ENCODE measurements at regions not wholly inside any gene's neighbourhood (a gene's known extent, or its start where the extent isn't known, plus 50 kb on each side); places are given as distances from the start of the nearest gene placed in this dataset.

DNA sequence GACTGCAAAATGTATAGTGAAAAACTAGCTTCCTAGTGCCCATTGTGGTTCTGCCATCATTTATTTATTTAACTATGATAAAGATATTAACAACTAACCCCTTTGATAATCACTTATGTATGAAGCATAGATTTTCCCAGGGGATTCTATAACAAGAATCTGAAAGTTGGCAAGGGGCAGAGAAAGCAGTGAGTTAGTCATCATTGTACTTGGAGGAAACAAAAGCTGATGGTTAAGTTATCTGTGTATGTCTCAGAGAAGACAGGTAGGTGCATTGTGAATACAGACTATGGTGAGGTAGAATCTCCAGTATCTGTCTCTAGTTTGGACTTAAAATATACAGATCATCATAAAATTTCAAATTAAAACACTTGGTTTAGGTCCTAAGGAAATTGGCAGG lies 2159.1 kb upstream of the CELF4 start:
- TF ChIP-seq ARNT (IDR thresholded peaks at IDR 0.05) (no peak), HDGF (IDR thresholded peaks at IDR 0.05; ENCODE audit: borderline replicate concordance) (no peak), ELF4 (IDR thresholded peaks at IDR 0.05) (no peak), FOXM1 (IDR thresholded peaks at IDR 0.05; ENCODE audit: borderline replicate concordance) (no peak), SP1 (IDR thresholded peaks at IDR 0.05) (no peak), L3MBTL2 (conservative IDR thresholded peaks at IDR 0.05) (no peak), FOXA1 (IDR thresholded peaks at IDR 0.05) (no peak)
- TF ChIP-seq, protein P1, sequence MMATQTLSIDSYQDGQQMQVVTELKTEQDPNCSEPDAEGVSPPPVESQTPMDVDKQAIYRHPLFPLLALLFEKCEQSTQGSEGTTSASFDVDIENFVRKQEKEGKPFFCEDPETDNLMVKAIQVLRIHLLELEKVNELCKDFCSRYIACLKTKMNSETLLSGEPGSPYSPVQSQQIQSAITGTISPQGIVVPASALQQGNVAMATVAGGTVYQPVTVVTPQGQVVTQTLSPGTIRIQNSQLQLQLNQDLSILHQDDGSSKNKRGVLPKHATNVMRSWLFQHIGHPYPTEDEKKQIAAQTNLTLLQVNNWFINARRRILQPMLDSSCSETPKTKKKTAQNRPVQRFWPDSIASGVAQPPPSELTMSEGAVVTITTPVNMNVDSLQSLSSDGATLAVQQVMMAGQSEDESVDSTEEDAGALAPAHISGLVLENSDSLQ (IDR thresholded peaks at IDR 0.05): no peak

Data from HEK293T (cell line).